ENCODE measurements at regions not wholly inside any gene's neighbourhood (a gene's known extent, or its start where the extent isn't known, plus 50 kb on each side); places are given as distances from the start of the nearest gene placed in this dataset.

DNA sequence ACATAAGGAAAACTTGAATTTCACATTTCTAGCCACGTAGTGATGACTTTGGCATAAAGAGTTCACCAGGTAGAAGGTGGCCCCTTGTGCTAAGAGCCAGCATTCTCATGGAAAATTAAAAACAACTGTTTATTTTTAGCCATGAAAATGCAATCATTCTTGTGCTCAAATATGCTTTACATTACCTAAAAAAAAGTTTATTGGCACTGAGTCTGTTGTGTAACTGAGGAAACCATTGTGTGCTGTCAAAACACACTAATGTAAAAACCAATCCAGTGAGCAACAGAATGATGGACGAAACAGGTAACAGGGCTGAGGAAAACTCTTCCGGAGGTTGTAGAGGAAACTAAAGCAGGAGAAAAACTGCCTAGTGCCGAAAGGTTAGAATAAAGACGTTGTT lies 287.0 kb upstream of the TMC3 start:
- no peak for TF ChIP-seq EZH2 (IDR thresholded peaks at IDR 0.05; ENCODE audit: borderline replicate concordance, low read length)
- TF ChIP-seq, protein P1, sequence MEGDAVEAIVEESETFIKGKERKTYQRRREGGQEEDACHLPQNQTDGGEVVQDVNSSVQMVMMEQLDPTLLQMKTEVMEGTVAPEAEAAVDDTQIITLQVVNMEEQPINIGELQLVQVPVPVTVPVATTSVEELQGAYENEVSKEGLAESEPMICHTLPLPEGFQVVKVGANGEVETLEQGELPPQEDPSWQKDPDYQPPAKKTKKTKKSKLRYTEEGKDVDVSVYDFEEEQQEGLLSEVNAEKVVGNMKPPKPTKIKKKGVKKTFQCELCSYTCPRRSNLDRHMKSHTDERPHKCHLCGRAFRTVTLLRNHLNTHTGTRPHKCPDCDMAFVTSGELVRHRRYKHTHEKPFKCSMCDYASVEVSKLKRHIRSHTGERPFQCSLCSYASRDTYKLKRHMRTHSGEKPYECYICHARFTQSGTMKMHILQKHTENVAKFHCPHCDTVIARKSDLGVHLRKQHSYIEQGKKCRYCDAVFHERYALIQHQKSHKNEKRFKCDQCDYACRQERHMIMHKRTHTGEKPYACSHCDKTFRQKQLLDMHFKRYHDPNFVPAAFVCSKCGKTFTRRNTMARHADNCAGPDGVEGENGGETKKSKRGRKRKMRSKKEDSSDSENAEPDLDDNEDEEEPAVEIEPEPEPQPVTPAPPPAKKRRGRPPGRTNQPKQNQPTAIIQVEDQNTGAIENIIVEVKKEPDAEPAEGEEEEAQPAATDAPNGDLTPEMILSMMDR (conservative IDR thresholded peaks at IDR 0.05 in 1 of 2, IDR thresholded peaks at IDR 0.05 in 1 of 2; ENCODE audit: extremely low read depth in 1 of 2, insufficient read depth in 1 of 2, low read depth in 1 of 2, low read length in 2 of 2), result no peak
